GM21786 (cell line): ENCODE measurements at regions not wholly inside any gene's neighbourhood (a gene's known extent, or its start where the extent isn't known, plus 50 kb on each side); places are given as distances from the start of the nearest gene placed in this dataset.

Experiments used
- ATAC-seq: cut with Tn5 transposase; IDR thresholded peaks from one replicate; pipeline ENCODE4 v1.9.1; 2021; ENCODE audit not compliant: unreplicated experiment

GRCh38 chr4:16377887-16378286 is 151.6 kb upstream of the TAPT1 start:
- ATAC-seq, result no peak

- no peak for ATAC-seq
These were observed 138.8 kb upstream of the TAPT1 start for GRCh38 chr4:16365036-16365569.

- no peak for ATAC-seq
These were observed 134.5 kb upstream of the TAPT1 start for GRCh38 chr4:16360694-16361262.

- ATAC-seq, result no peak
These were observed 126.9 kb upstream of the TAPT1 start for GRCh38 chr4:16353165-16353564.

- ATAC-seq, result no peak
These were observed 124.9 kb upstream of the TAPT1 start for GRCh38 chr4:16351161-16351560.

- no peak for ATAC-seq
These were observed 118.6 kb upstream of the TAPT1 start for GRCh38 chr4:16344853-16345252.

GRCh38 chr4:16337936-16338335 is 111.7 kb upstream of the TAPT1 start:
- ATAC-seq, result no peak

- no peak for ATAC-seq
These were observed 108.3 kb upstream of the TAPT1 start for GRCh38 chr4:16334601-16335000.

GRCh38 chr4:16329797-16330134 is 103.5 kb upstream of the TAPT1 start:
- ATAC-seq, result no peak

GRCh38 chr4:16329125-16329796 is 103.0 kb upstream of the TAPT1 start:
- no peak for ATAC-seq

- ATAC-seq, result no peak
These were observed 95.9 kb upstream of the TAPT1 start for GRCh38 chr4:16322183-16322582.

GRCh38 chr4:16315456-16315855 is 89.2 kb upstream of the TAPT1 start:
- no peak for ATAC-seq

- ATAC-seq, result no peak
These were observed 84.3 kb upstream of the TAPT1 start for GRCh38 chr4:16310606-16311005.

GRCh38 chr4:16302648-16303047 is 76.4 kb upstream of the TAPT1 start:
- ATAC-seq, result no peak

- no peak for ATAC-seq
These were observed 70.7 kb upstream of the TAPT1 start for GRCh38 chr4:16297003-16297402.

- no peak for ATAC-seq
These were observed 68.2 kb upstream of the TAPT1 start for GRCh38 chr4:16294455-16294854.

GRCh38 chr4:16293210-16293838 is 67.1 kb upstream of the TAPT1 start:
- ATAC-seq, result no peak

- no peak for ATAC-seq
These were observed 66.3 kb upstream of the TAPT1 start for GRCh38 chr4:16292585-16292984.

GRCh38 chr4:16290681-16291420 is 64.6 kb upstream of the TAPT1 start:
- no peak for ATAC-seq

- no peak for ATAC-seq
These were observed 63.8 kb upstream of the TAPT1 start for GRCh38 chr4:16289897-16290554.

GRCh38 chr4:16284050-16284449 is 57.8 kb upstream of the TAPT1 start:
- ATAC-seq, result no peak
